ENCODE measurements at regions not wholly inside any gene's neighbourhood (a gene's known extent, or its start where the extent isn't known, plus 50 kb on each side); places are given as distances from the start of the nearest gene placed in this dataset.
A peak's percentile ranks its signal among the peaks of the same experiment; 100 is the strongest.

DNA sequence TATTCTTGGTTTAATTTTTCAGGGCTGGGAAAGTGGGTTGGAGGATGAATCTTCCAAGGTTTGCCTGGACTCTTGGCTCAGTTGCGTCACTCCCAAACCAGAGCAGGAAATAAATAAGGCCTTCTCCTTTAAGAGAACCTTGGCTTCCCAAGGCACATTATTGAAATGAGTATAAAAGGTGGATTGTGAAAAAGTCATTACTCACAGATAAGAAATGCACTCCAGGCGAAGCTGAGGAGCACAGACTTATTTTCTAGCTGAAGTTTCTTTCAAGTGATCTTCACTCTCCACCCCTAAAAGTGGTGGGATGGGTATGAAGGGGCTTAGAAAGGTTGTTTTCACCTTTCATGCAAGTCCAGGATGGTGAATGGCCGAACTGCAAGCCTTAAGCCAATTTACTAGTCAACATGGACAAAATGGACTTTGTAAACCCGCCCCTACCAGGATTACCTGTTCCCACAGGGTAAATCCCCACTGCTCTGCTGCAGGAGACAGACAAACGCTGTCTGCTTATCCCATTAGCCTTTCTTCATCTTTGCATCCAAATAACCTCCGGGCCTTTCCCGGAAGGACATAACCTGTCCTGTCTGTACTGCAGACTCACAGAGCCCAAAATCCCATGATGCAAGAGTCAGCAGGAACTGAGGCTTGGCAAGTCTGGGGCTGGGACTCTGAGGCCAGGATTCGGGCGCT is 207.6 kb downstream of the BCL11B start:
- Mint-ChIP-seq H3K27me3 (ENCODE audit: low read depth, unreplicated experiment) (peaks cover 22% of the 10 kb centered on the region), H3K27ac (ENCODE audit: unreplicated experiment) (no peak overlapping the region), H3K9me3 (ENCODE audit: unreplicated experiment) (peaks cover 6% of the 10 kb centered on the region), H3K36me3 (ENCODE audit: low read depth, unreplicated experiment) (no peaks in the 10 kb centered on the region), H3K4me3 (ENCODE audit: unreplicated experiment) (no peak overlapping the region), H3K4me1 (ENCODE audit: low read depth, unreplicated experiment) (no peaks in the 10 kb centered on the region)
- H2AFZ ChIP-seq (ENCODE audit: low read depth, low read length): no peak overlapping the region
- no peaks in the 10 kb centered on the region for H3K9me3 ChIP-seq (ENCODE audit: insufficient read depth, low read depth, low read length)
- H3K4me1 ChIP-seq (ENCODE audit: insufficient read depth, low read length): peaks cover 6% of the 10 kb centered on the region
- no peak overlapping the region for H3K4me3 ChIP-seq (ENCODE audit: insufficient read depth, low read depth, low read length)
- TF ChIP-seq, protein P1, sequence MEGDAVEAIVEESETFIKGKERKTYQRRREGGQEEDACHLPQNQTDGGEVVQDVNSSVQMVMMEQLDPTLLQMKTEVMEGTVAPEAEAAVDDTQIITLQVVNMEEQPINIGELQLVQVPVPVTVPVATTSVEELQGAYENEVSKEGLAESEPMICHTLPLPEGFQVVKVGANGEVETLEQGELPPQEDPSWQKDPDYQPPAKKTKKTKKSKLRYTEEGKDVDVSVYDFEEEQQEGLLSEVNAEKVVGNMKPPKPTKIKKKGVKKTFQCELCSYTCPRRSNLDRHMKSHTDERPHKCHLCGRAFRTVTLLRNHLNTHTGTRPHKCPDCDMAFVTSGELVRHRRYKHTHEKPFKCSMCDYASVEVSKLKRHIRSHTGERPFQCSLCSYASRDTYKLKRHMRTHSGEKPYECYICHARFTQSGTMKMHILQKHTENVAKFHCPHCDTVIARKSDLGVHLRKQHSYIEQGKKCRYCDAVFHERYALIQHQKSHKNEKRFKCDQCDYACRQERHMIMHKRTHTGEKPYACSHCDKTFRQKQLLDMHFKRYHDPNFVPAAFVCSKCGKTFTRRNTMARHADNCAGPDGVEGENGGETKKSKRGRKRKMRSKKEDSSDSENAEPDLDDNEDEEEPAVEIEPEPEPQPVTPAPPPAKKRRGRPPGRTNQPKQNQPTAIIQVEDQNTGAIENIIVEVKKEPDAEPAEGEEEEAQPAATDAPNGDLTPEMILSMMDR (IDR thresholded peaks at IDR 0.05; ENCODE audit: insufficient read depth, low read depth, low read length): no peak
- no peak for TF ChIP-seq EZH2 (IDR thresholded peaks at IDR 0.05; ENCODE audit: insufficient read depth, low read length)
- FAIRE-seq (peak; percentile 60), DNase-seq (ENCODE audit: low read depth) (peak; percentile 26)
- no peaks in the 10 kb centered on the region for H4K20me1 ChIP-seq (ENCODE audit: insufficient read depth, low read length)
- no peaks in the 10 kb centered on the region for H3K36me3 ChIP-seq (ENCODE audit: insufficient read depth, low read length)
- no peak overlapping the region for H3K27ac ChIP-seq (ENCODE audit: low read depth, low read length)
- no peak overlapping the region for H3K9ac ChIP-seq (ENCODE audit: low read length)
- H3K4me2 ChIP-seq (ENCODE audit: low read length): peak overlapping the region; percentile 29
- H3K79me2 ChIP-seq (ENCODE audit: insufficient read depth, low read length): no peaks in the 10 kb centered on the region
- no peaks in the 10 kb centered on the region for H3K27me3 ChIP-seq (ENCODE audit: insufficient read depth, low read length)

DNA sequence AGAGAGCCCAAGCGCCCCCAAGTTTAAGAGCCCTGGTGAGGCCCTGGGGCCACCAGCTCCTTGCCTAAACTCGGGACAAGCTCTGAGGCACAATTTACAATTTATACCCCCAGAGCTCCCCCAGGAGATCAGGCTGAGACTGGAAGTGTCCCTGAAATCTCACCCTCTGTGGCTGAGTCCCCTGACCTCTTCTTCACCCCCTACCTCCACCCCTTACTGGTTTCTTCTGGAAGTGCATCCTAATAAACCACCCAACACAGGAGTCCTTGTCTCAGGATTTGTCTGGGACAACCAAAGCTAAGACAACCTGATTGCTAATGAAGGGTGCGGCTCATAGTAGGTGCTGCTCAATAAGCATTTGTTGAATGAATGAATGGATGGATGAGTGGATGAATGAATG is 206.4 kb downstream of the BCL11B start:
- no peaks in the 10 kb centered on the region for H4K20me1 ChIP-seq (ENCODE audit: insufficient read depth, low read length)
- H3K27me3 Mint-ChIP-seq (ENCODE audit: low read depth, unreplicated experiment): peaks cover 20% of the 10 kb centered on the region
- H3K9me3 Mint-ChIP-seq (ENCODE audit: unreplicated experiment): peaks cover 6% of the 10 kb centered on the region

More for the DNA sequence above, 206.4 kb downstream of the BCL11B start:
- H3K4me3 Mint-ChIP-seq (ENCODE audit: unreplicated experiment): no peak overlapping the region
- no peaks in the 10 kb centered on the region for H3K4me1 Mint-ChIP-seq (ENCODE audit: low read depth, unreplicated experiment)
- no peak for DNase-seq (ENCODE audit: low read depth)
- H3K4me1 ChIP-seq (ENCODE audit: insufficient read depth, low read length): peaks cover 6% of the 10 kb centered on the region
- H3K27ac ChIP-seq (ENCODE audit: low read depth, low read length): no peak overlapping the region
- H3K9ac ChIP-seq (ENCODE audit: low read length): no peak overlapping the region
- H3K9me3 ChIP-seq (ENCODE audit: insufficient read depth, low read depth, low read length): no peaks in the 10 kb centered on the region
- no peaks in the 10 kb centered on the region for H3K36me3 Mint-ChIP-seq (ENCODE audit: low read depth, unreplicated experiment)
- no peak overlapping the region for H3K27ac Mint-ChIP-seq (ENCODE audit: unreplicated experiment)
- H2AFZ ChIP-seq (ENCODE audit: low read depth, low read length): no peak overlapping the region
- H3K4me2 ChIP-seq (ENCODE audit: low read length): no peak overlapping the region
- H3K27me3 ChIP-seq (ENCODE audit: insufficient read depth, low read length): no peaks in the 10 kb centered on the region
- FAIRE-seq: no peak
- no peak overlapping the region for H3K4me3 ChIP-seq (ENCODE audit: insufficient read depth, low read depth, low read length)
- no peaks in the 10 kb centered on the region for H3K36me3 ChIP-seq (ENCODE audit: insufficient read depth, low read length)
- TF ChIP-seq EZH2 (IDR thresholded peaks at IDR 0.05; ENCODE audit: insufficient read depth, low read length): no peak
- TF ChIP-seq, protein P1 (IDR thresholded peaks at IDR 0.05; ENCODE audit: insufficient read depth, low read depth, low read length): no peak
- no peaks in the 10 kb centered on the region for H3K79me2 ChIP-seq (ENCODE audit: insufficient read depth, low read length)

Data from astrocyte (in vitro differentiated cells and primary cell).